H1 (cell line): ENCODE measurements at regions not wholly inside any gene's neighbourhood (a gene's known extent, or its start where the extent isn't known, plus 50 kb on each side); places are given as distances from the start of the nearest gene placed in this dataset.
"Not testable (repeated sequence)": the region's sequence is repeated elsewhere in the genome, so short reads cannot be mapped to it uniquely, and the experiment has no call there.

Experiments
- EZH2 ChIP-seq: fragments of 200-600 bp; sonication (generic); IDR thresholded peaks from 2 replicates; pipeline ENCODE4 v1.7.1; 2012; ENCODE audit warnings: low read depth, mild to moderate bottlenecking, moderate library complexity, low read length, inconsistent platforms; ENCODE audit not compliant: severe bottlenecking
- POLR2A ChIP-seq, 2 experiments: IDR thresholded peaks; 1 replicate in 1 of 2; 2 replicates in 1 of 2; pipeline ENCODE4 v1.6.1; 2011; ENCODE audit warnings: low read depth in 2 of 2, low read length in 2 of 2, mild to moderate bottlenecking in 2 of 2; ENCODE audit errors: control extremely low read depth in 1 of 2
- TF ChIP-seq, protein P1 (sequence below), 3 experiments: IDR thresholded peaks; 1 replicate in 2 of 3; 2 replicates in 1 of 3; pipeline versions ENCODE4 v1.5.1 to v1.6.1; 2011; ENCODE audit warnings: low read length in 3 of 3, mild to moderate bottlenecking in 3 of 3, inconsistent platforms in 2 of 3, low read depth in 1 of 3, moderate library complexity in 1 of 3; ENCODE audit not compliant: insufficient read depth in 1 of 3; ENCODE audit errors: control extremely low read depth in 1 of 3

DNA sequence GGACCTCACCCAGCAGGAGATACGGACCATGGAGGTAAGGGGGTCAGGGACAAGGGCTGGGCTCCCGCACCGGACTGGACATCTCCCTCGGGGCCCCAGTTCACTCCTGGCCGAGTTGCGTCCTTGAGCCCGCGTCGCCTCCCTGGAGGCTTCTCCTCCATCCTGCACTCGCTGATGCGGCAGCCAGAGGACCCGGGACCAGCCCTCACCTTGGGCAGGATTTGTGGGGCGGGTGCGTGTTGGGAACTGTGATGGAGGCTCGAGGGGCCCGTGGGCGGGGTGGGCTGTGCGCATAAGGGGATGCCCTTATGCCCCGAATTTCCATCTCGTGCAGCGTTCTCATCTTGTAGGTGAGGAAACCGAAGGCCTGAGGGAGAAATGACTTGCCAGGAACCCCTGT is 562.0 kb upstream of the WSB1 start:
- not testable (repeated sequence) for TF ChIP-seq EZH2; POLR2A (IDR thresholded peaks at IDR 0.05; ENCODE audit: control extremely low read depth in 1 of 2, low read depth in 2 of 2, low read length in 2 of 2)
- TF ChIP-seq, protein P1, sequence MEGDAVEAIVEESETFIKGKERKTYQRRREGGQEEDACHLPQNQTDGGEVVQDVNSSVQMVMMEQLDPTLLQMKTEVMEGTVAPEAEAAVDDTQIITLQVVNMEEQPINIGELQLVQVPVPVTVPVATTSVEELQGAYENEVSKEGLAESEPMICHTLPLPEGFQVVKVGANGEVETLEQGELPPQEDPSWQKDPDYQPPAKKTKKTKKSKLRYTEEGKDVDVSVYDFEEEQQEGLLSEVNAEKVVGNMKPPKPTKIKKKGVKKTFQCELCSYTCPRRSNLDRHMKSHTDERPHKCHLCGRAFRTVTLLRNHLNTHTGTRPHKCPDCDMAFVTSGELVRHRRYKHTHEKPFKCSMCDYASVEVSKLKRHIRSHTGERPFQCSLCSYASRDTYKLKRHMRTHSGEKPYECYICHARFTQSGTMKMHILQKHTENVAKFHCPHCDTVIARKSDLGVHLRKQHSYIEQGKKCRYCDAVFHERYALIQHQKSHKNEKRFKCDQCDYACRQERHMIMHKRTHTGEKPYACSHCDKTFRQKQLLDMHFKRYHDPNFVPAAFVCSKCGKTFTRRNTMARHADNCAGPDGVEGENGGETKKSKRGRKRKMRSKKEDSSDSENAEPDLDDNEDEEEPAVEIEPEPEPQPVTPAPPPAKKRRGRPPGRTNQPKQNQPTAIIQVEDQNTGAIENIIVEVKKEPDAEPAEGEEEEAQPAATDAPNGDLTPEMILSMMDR (IDR thresholded peaks at IDR 0.05; ENCODE audit: control extremely low read depth in 1 of 3, insufficient read depth in 1 of 3, low read depth in 1 of 3, low read length in 3 of 3): not testable (repeated sequence)
